Duodenal mucosa (tissue), 2 donors: ENCODE measurements at regions not wholly inside any gene's neighbourhood (a gene's known extent, or its start where the extent isn't known, plus 50 kb on each side); places are given as distances from the start of the nearest gene placed in this dataset.

Experiments used
- H3K27ac ChIP-seq: one replicate; pipeline ENCODE4 v1.7.0; 2013; ENCODE audit warnings: low read depth, low read length
- H3K27me3 ChIP-seq, 2 donors: one replicate each; pipeline ENCODE4 v1.7.0; 2013; ENCODE audit warnings: low read length in 2 of 2, control low read depth in 1 of 2; ENCODE audit not compliant: insufficient read depth in 2 of 2, control insufficient read depth in 1 of 2
- H3K36me3 ChIP-seq, 2 donors: one replicate each; pipeline ENCODE4 v1.7.0; 2013; ENCODE audit warnings: low read length in 2 of 2, control low read depth in 1 of 2; ENCODE audit not compliant: insufficient read depth in 2 of 2, control insufficient read depth in 1 of 2
- H3K4me1 ChIP-seq, 2 donors: one replicate each; pipeline ENCODE4 v1.7.0; 2013; ENCODE audit warnings: low read length in 2 of 2, control low read depth in 1 of 2; ENCODE audit not compliant: insufficient read depth in 2 of 2, control insufficient read depth in 1 of 2
- H3K4me3 ChIP-seq, 2 donors: one replicate each; pipeline ENCODE4 v1.7.0; 2013; ENCODE audit warnings: low read length in 2 of 2, low read depth in 1 of 2
- H3K9ac ChIP-seq, 2 donors: one replicate each; pipeline ENCODE4 v1.7.0; 2013; ENCODE audit warnings: low read length in 2 of 2, low read depth in 1 of 2
- H3K9me3 ChIP-seq, 2 donors: one replicate each; pipeline ENCODE4 v1.7.0; 2013; ENCODE audit warnings: low read length in 2 of 2, control low read depth in 1 of 2; ENCODE audit not compliant: control insufficient read depth in 1 of 2

GRCh38 chr20:4352348-4352747, 103.3 kb upstream of the ADRA1D start:
- H3K27ac ChIP-seq = no peak overlapping the region
- H3K9me3 ChIP-seq = no peaks in the 10 kb centered on the region
- H3K36me3 ChIP-seq = no peaks in the 10 kb centered on the region
- H3K9ac ChIP-seq = no peak overlapping the region
- H3K4me1 ChIP-seq = no peaks in the 10 kb centered on the region
- no peak overlapping the region for H3K4me3 ChIP-seq
- peaks cover 0 to 4% of the 10 kb centered on the region in 2 donors for H3K27me3 ChIP-seq

- Histone ChIP-seq H3K36me3 (no peaks in the 10 kb centered on the region), H3K27ac (no peak overlapping the region), H3K9ac (no peak overlapping the region), H3K9me3 (no peaks in the 10 kb centered on the region), H3K4me3 (no peak overlapping the region), H3K4me1 (no peaks in the 10 kb centered on the region), H3K27me3 (no peaks in the 10 kb centered on the region)
Measured at GRCh38 chr20:4350096-4350495, 101.0 kb upstream of the ADRA1D start.

GRCh38 chr20:4344670-4345069, 95.6 kb upstream of the ADRA1D start:
- Histone ChIP-seq H3K27ac (no peak overlapping the region), H3K4me3 (no peak overlapping the region), H3K9me3 (no peaks in the 10 kb centered on the region), H3K36me3 (no peaks in the 10 kb centered on the region), H3K9ac (no peak overlapping the region), H3K4me1 (no peaks in the 10 kb centered on the region), H3K27me3 (no peaks in the 10 kb centered on the region)

- Histone ChIP-seq H3K4me1 (no peaks in the 10 kb centered on the region), H3K9me3 (no peaks in the 10 kb centered on the region), H3K9ac (no peak overlapping the region), H3K27ac (no peak overlapping the region), H3K36me3 (no peaks in the 10 kb centered on the region), H3K27me3 (no peaks in the 10 kb centered on the region), H3K4me3 (no peak overlapping the region)
Measured at GRCh38 chr20:4342609-4343008, 93.5 kb upstream of the ADRA1D start.

- H3K9me3 ChIP-seq = no peaks in the 10 kb centered on the region
- H3K9ac ChIP-seq = no peak overlapping the region
- H3K36me3 ChIP-seq = no peaks in the 10 kb centered on the region
- no peak overlapping the region for H3K27ac ChIP-seq
- H3K4me1 ChIP-seq = no peaks in the 10 kb centered on the region
- no peak overlapping the region for H3K4me3 ChIP-seq
- H3K27me3 ChIP-seq = no peaks in the 10 kb centered on the region
Measured at GRCh38 chr20:4341804-4342485, 92.9 kb upstream of the ADRA1D start.

- H3K27me3 ChIP-seq = no peaks in the 10 kb centered on the region
- H3K9ac ChIP-seq = no peak overlapping the region
- no peaks in the 10 kb centered on the region for H3K36me3 ChIP-seq
- H3K4me3 ChIP-seq = no peak overlapping the region
- no peaks in the 10 kb centered on the region for H3K4me1 ChIP-seq
- no peaks in the 10 kb centered on the region for H3K9me3 ChIP-seq
- H3K27ac ChIP-seq = no peak overlapping the region
Measured at GRCh38 chr20:4335722-4336121, 86.6 kb upstream of the ADRA1D start.

- Histone ChIP-seq H3K9ac (no peak overlapping the region), H3K36me3 (no peaks in the 10 kb centered on the region), H3K4me3 (no peak overlapping the region), H3K4me1 (no peaks in the 10 kb centered on the region), H3K27me3 (no peaks in the 10 kb centered on the region), H3K27ac (no peak overlapping the region), H3K9me3 (no peaks in the 10 kb centered on the region)
Measured at GRCh38 chr20:4332121-4332860, 83.2 kb upstream of the ADRA1D start.

GRCh38 chr20:4330011-4330410, 80.9 kb upstream of the ADRA1D start:
- no peak overlapping the region for H3K27ac ChIP-seq
- H3K4me1 ChIP-seq = no peaks in the 10 kb centered on the region
- H3K9ac ChIP-seq = no peak overlapping the region
- no peaks in the 10 kb centered on the region for H3K27me3 ChIP-seq
- H3K9me3 ChIP-seq = no peaks in the 10 kb centered on the region
- H3K36me3 ChIP-seq = no peaks in the 10 kb centered on the region
- H3K4me3 ChIP-seq = no peak overlapping the region

- Histone ChIP-seq H3K9ac (no peak overlapping the region), H3K27ac (no peak overlapping the region), H3K9me3 (no peaks in the 10 kb centered on the region), H3K4me3 (no peak overlapping the region), H3K27me3 (no peaks in the 10 kb centered on the region), H3K36me3 (no peaks in the 10 kb centered on the region), H3K4me1 (no peaks in the 10 kb centered on the region)
Measured at GRCh38 chr20:4329232-4329631, 80.1 kb upstream of the ADRA1D start.

GRCh38 chr20:4328541-4328940, 79.5 kb upstream of the ADRA1D start:
- H3K9ac ChIP-seq = no peak overlapping the region
- no peaks in the 10 kb centered on the region for H3K36me3 ChIP-seq
- H3K4me1 ChIP-seq = no peaks in the 10 kb centered on the region
- H3K9me3 ChIP-seq = no peaks in the 10 kb centered on the region
- H3K27me3 ChIP-seq = no peaks in the 10 kb centered on the region
- no peak overlapping the region for H3K4me3 ChIP-seq
- no peak overlapping the region for H3K27ac ChIP-seq
